ENCODE measurements at regions not wholly inside any gene's neighbourhood (a gene's known extent, or its start where the extent isn't known, plus 50 kb on each side); places are given as distances from the start of the nearest gene placed in this dataset.
"Not testable (repeated sequence)": the region's sequence is repeated elsewhere in the genome, so short reads cannot be mapped to it uniquely, and the experiment has no call there.

DNA sequence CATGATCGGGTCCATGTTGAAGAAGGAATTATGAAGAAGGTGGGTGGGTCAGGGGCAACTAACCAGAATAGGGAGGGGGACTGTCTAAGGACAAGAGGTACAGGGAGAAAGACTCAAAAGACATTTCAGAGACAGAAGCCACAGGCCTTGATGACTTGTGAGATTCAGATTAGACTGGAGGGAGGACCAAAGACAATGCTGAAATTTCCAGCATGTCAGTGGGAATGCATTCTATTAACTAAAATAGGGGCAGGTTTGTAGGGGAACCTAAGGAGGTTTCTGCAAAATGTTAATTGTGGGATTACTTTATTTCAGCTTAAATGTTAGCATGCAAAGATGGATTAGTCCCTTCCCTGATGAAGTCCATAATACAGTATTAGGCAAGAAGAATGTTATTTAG is 141.6 kb upstream of the NBPF26 start:
- H3K27me3 Mint-ChIP-seq; H3K4me3 Mint-ChIP-seq; DNase-seq; H3K4me1 Mint-ChIP-seq (ENCODE audit: low read depth); H3K36me3 Mint-ChIP-seq (ENCODE audit: low read depth); H3K27ac Mint-ChIP-seq; H3K9me3 Mint-ChIP-seq: not testable (repeated sequence)

DNA sequence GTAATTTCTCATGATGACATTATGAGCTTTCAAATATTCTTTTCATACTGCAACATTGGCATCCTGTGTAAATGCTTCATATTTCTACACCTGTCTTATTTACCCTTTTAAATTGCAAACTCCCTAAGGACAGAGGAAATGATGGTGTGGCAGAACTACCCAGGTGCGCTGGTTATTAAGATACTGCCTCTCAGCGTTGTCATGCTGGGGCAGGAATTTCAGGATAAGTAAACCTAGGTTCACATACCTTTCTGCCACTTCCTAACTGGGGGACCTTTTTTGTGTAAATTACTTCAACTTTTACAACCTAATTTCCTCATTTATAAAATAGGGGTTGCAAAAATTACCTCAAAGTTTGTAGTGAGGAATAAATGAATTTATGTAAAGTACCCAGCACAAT is 137.7 kb upstream of the NBPF26 start:
- not testable (repeated sequence) for H3K4me3 Mint-ChIP-seq; H3K36me3 Mint-ChIP-seq (ENCODE audit: low read depth); H3K4me1 Mint-ChIP-seq (ENCODE audit: low read depth); DNase-seq; H3K9me3 Mint-ChIP-seq; H3K27ac Mint-ChIP-seq; H3K27me3 Mint-ChIP-seq

DNA sequence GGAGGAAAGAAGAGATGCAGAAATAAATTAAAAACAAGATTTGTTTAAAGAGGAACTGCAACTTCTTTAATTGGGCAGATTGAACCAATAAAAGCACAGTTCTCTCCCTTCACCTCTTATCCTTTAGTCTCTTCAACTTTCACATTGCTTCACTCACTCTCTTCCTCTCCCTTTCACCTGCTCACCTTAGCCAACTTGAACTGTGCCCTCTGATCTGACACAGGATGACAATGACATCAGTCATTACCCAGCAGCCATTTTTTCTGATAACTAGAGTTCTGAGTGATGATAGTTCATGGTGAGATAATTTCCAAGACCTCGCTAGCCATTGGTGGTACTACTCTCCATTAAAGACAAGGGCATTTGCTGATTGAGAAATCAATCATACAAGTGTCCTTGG is 134.9 kb upstream of the NBPF26 start:
- not testable (repeated sequence) for DNase-seq; H3K4me3 Mint-ChIP-seq; H3K36me3 Mint-ChIP-seq (ENCODE audit: low read depth); H3K27ac Mint-ChIP-seq; H3K9me3 Mint-ChIP-seq; H3K27me3 Mint-ChIP-seq; H3K4me1 Mint-ChIP-seq (ENCODE audit: low read depth)

DNA sequence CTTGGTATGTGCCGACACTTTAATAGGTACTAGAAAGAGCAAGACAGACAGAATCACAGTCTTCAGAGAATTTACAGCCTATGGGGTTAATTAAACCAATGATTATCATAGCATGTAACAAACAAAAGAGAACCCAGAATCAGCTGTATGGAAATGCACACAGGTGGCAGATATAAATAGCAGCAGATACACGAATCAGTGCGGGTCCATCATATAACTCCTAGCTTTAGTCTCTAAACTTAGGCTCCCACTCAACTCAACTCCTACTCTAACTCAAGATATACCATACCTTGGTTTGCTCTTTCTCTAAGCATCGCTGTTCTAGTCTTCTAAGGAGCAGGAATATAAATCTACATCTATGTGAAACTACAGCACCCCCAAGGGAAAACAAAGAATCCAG is 132.0 kb upstream of the NBPF26 start:
- not testable (repeated sequence) for H3K27me3 Mint-ChIP-seq; DNase-seq; H3K4me3 Mint-ChIP-seq; H3K27ac Mint-ChIP-seq; H3K36me3 Mint-ChIP-seq (ENCODE audit: low read depth); H3K9me3 Mint-ChIP-seq; H3K4me1 Mint-ChIP-seq (ENCODE audit: low read depth)

DNA sequence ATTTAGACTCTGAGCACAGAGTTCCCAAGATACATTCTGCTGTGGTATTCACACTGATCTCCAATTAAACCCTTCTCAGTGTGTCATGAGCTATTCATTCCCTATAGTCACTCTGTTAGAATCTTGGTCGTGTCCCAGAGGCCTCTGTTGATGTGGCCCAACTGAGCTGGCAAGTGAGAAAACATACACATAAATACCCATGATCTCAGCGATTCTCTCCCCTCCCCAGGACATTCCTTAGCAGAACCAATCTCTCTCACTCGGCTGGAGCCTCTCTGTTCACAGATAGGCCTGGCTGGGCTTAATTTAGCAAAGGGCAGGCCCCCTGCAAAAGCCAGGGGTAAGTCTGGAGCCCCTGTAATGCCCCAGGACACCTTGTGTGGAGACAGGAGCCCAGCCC is 130.8 kb upstream of the NBPF26 start:
- H3K27ac Mint-ChIP-seq; H3K27me3 Mint-ChIP-seq; H3K9me3 Mint-ChIP-seq; H3K4me3 Mint-ChIP-seq; H3K4me1 Mint-ChIP-seq (ENCODE audit: low read depth); DNase-seq; H3K36me3 Mint-ChIP-seq (ENCODE audit: low read depth): not testable (repeated sequence)

DNA sequence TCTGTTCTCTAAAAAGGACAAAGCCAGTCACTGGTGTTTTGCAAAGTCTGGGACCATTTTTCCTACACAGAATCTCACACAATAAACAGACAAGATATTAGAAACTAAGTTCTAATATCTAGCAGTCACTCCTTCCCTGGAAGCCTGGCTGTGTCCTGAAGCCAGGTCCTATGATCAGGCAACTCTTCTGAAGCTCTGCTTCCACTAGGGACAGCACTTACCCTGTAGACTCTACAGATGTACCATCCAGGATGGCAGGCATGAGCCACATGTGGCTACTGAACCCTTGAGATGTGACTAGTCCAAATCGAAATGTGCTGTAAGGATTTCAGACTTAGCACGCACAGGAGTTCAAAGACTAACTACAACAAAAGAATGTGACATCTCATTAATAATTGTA is 130.1 kb upstream of the NBPF26 start:
- H3K4me3 Mint-ChIP-seq, H3K27ac Mint-ChIP-seq, H3K27me3 Mint-ChIP-seq: not testable (repeated sequence)

DNA sequence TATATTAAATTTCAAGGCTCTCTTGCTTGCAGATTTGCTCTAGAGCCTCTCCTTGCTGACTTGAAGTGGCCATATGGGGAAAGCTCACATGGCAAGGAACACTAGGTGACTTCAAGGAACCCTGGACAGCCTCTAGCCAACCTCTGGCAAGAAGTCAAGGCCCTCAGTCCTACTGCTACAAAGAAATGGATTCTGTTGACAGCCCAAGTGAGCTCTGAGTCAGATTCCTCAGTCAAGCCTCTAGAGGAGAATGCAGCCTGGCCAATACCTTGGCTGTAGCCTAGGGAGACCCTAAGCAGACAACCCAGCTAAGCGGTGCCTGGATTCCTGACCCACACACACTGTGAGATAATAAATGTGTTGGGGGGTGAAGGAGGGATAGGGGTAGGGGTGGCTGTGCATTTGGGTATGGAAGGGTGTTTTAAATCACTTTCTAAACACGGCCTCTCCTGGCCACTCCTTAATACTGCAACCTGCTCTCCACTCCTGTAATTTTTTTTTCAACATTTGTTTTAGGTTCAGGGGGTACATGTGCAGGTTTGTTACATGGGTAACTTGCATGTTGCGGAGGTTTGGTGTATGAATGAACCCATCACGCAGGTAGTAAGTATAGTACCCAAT is 125.3 kb upstream of the NBPF26 start:
- not testable (repeated sequence) for H3K4me3 Mint-ChIP-seq; H3K27me3 Mint-ChIP-seq; H3K36me3 Mint-ChIP-seq (ENCODE audit: low read depth); H3K9me3 Mint-ChIP-seq; DNase-seq; H3K27ac Mint-ChIP-seq; H3K4me1 Mint-ChIP-seq (ENCODE audit: low read depth)

More for the DNA sequence above, 130.1 kb upstream of the NBPF26 start:
- not testable (repeated sequence) for H3K36me3 Mint-ChIP-seq (ENCODE audit: low read depth); H3K4me1 Mint-ChIP-seq (ENCODE audit: low read depth); DNase-seq; H3K9me3 Mint-ChIP-seq

DNA sequence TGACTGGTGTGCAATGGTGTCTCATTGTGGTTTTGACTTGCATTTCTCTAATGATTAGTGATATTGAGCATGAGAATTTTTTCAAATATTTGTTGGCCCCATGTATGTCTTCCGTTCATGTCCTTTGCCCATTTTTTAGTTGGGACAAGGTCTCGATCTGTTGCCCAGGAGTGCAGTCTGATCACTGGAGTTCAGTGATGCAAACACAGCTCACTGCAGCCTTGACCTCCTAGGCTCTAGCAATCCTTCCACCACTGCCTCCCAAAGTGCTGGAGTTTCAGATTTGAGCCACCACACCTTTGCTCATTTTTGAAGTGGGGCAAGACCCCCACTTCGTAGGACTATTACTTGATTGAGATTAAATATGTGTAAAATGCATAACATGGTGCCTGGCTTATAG is 124.2 kb upstream of the NBPF26 start:
- not testable (repeated sequence) for H3K9me3 Mint-ChIP-seq; DNase-seq; H3K4me1 Mint-ChIP-seq (ENCODE audit: low read depth); H3K4me3 Mint-ChIP-seq; H3K36me3 Mint-ChIP-seq (ENCODE audit: low read depth); H3K27ac Mint-ChIP-seq; H3K27me3 Mint-ChIP-seq

DNA sequence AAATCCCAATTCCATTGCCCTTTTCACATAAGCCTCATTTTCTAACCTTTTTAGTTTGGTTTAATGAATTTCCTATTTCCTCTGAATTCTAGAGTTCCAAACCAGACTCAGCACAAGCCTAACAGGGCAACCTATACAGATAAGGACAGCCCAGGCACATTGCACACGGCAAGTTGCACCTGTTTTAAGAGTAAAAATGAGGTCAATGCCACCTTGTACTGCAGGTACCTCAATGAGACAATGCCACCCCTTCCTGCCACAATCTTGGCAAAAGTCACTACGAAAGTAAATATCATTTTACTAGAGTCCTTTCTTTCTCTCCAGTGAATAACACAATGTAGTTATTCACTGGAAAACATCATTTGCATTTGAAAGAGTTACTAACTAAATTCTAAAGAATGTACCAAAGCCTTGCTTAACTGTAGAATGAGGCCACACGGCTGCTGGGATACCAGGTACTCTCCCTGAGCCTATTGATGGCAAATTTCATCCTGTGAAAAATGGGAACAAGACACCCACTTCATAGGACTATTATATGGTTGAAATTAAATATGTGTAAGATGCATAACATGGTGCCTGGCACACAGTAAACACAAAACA is 123.2 kb upstream of the NBPF26 start:
- not testable (repeated sequence) for H3K9me3 Mint-ChIP-seq; H3K4me1 Mint-ChIP-seq (ENCODE audit: low read depth); H3K27ac Mint-ChIP-seq; H3K36me3 Mint-ChIP-seq (ENCODE audit: low read depth); DNase-seq; H3K4me3 Mint-ChIP-seq; H3K27me3 Mint-ChIP-seq

DNA sequence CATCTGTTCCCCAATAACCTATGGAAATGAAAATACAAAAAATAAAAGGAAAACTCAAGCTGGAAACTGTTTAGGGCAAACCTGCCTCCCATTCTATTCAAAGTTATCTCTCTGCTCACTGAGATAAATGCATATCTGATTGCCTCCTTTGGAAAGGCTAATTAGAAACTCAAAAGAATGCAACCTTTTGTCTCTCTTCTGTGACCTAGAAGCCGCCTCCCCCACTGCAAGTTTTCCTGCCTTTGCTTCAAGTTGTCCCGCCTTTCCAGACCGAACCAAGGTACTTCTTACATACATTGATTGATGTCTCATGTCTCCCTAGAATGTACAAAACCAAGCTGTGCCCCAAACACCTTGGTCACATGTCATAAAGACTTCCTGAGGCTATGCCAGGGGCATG is 115.9 kb upstream of the NBPF26 start:
- H3K4me3 Mint-ChIP-seq, result not testable (repeated sequence)

DNA sequence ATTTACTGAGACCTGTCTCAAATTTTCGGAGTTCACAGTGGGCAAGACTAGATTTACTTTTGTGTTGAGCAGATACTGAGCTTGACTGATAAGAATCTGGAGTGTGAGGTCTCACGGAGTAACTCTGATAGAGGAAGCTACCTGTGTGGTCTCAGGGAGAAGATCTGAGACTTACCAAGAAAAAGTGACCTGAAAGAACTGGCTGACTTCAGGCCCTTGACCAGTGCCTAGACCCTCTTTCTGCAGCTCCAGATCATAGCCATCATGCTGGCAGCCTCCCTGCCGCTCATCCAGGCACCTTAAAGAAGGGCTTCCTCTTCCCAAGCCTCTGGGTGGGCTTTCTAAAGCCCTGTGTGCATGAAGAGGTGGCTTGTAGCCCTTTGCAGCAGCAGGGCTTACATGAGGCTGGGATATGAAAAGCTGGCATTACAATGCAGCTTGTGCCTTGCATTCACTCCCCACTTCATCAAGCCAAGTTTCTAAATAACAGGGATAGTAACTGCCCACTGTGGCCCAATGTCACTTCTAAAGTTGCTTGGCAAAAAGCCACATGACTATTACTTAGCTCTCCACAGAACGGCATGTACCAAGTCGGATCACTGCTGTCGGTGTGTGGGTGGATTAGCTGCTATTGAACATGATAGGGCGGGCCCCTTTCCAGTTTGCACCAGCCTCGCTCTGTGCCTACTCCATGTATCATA is 115.3 kb upstream of the NBPF26 start:
- H3K36me3 Mint-ChIP-seq (ENCODE audit: low read depth); H3K9me3 Mint-ChIP-seq; H3K4me3 Mint-ChIP-seq; H3K4me1 Mint-ChIP-seq (ENCODE audit: low read depth); H3K27ac Mint-ChIP-seq; H3K27me3 Mint-ChIP-seq; DNase-seq: not testable (repeated sequence)

More for the DNA sequence above, 115.9 kb upstream of the NBPF26 start:
- H3K36me3 Mint-ChIP-seq (ENCODE audit: low read depth); H3K4me1 Mint-ChIP-seq (ENCODE audit: low read depth); DNase-seq; H3K27me3 Mint-ChIP-seq; H3K27ac Mint-ChIP-seq; H3K9me3 Mint-ChIP-seq: not testable (repeated sequence)

DNA sequence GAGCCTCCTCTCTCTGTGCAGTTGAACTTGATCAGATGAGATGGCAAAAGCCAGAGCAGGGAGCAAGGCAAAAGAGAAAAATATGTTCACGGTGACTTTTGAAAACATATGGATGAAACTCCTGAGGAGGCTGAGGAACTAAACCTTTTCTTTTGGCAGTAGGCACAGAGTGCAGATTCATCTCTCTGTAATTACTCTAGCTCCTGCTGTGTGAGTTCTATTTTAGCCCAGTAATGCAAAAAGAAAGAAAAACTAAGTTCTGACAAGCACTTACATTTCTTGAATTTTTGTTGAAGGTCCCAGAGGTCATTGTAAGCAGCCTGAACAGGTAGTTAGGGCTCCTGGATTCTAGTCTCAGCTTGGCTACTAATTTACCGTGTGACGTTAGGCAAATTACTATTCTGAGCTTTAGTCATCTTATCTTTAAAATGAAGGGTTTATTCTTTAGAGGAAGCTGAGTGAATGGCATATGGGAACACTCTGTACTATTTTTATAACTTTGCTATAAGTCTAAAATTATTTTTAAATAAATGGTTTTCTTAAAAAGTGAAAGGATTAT is 114.7 kb upstream of the NBPF26 start:
- DNase-seq; H3K27me3 Mint-ChIP-seq; H3K27ac Mint-ChIP-seq; H3K9me3 Mint-ChIP-seq; H3K36me3 Mint-ChIP-seq (ENCODE audit: low read depth); H3K4me1 Mint-ChIP-seq (ENCODE audit: low read depth); H3K4me3 Mint-ChIP-seq: not testable (repeated sequence)

DNA sequence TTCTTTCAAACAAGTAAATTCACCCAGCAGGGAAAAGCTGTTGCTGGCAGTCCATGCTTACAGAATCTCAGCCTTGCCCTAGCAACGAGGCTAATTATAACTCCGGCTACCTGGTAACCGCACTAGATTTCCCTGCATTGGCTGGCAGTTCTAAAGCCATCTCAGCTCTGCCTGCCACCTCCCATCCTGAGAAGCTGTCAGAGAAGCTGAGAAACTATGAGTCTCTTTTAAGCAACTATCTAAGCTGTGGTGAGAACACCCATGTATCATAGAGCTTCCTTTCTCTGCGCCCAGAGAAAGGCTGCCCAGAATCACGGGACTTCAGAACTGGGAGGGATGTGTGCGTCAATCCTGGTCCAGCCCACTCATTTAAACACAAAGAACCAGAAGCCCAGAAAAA is 113.9 kb upstream of the NBPF26 start:
- H3K9me3 Mint-ChIP-seq; H3K36me3 Mint-ChIP-seq (ENCODE audit: low read depth); H3K4me1 Mint-ChIP-seq (ENCODE audit: low read depth); H3K27me3 Mint-ChIP-seq; H3K4me3 Mint-ChIP-seq; DNase-seq; H3K27ac Mint-ChIP-seq: not testable (repeated sequence)

DNA sequence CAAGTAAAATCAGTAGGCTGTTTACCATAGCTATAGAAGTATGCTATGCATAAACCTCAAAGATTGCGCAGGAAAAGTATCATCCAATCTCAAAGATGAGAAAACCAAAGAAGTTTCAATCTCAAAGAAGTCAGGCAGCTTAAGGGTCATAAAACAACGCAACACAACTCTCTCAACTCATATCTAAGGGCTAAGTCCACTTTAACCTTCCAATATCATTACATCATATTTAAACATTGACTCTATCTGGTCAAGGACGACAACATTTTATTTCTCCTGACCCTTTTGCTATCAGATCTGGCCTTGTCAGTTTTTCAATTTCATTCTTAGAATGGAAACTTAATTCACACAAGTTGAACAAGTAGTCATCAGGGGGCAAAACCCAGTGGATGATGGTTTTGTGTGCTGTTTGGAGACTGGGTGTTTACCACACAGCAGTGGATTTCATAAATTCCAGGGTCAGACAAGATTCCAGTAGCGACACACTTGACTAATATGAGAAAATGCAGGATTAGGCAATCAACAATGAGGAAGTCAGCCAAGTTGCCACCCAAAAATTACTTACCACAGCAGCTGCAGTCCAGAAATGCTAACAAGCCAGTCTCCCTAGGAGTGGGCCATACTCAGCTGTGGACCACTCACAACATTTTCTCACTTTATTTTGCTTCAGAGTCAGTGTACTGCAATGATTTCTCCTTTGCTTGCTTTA is 108.7 kb upstream of the NBPF26 start:
- not testable (repeated sequence) for H3K27me3 Mint-ChIP-seq; H3K9me3 Mint-ChIP-seq; H3K4me1 Mint-ChIP-seq (ENCODE audit: low read depth); DNase-seq; H3K4me3 Mint-ChIP-seq; H3K27ac Mint-ChIP-seq; H3K36me3 Mint-ChIP-seq (ENCODE audit: low read depth)

DNA sequence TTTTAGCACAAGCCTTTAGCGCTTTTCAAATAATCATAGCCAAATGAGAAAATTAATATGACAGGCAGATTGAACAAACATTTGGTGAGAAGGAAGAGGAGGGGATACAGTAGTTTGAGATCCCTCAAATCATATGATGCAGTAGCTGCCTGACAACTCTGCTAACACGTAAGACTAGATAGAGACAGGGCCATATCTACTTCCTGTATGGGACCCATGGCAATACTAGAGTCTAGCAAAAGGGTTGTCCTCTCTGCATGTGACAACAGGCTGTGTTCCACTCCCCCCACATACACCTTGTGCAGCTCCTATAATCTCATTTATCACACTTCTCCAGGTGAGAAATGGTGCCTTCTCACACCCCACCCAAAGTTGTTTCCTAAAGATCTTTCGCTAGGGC is 106.3 kb upstream of the NBPF26 start:
- not testable (repeated sequence) for H3K27me3 Mint-ChIP-seq

More for the DNA sequence above, 106.3 kb upstream of the NBPF26 start:
- H3K9me3 Mint-ChIP-seq; H3K27ac Mint-ChIP-seq; H3K36me3 Mint-ChIP-seq (ENCODE audit: low read depth); DNase-seq; H3K4me1 Mint-ChIP-seq (ENCODE audit: low read depth); H3K4me3 Mint-ChIP-seq: not testable (repeated sequence)
